B cell (primary cell): ENCODE measurements at regions not wholly inside any gene's neighbourhood (a gene's known extent, or its start where the extent isn't known, plus 50 kb on each side); places are given as distances from the start of the nearest gene placed in this dataset.

Experiments
- ATAC-seq: fragments of 200-7000 bp; cut with Tn5 transposase; one replicate; pipeline ENCODE4 v1.10.0; 2021; ENCODE audit warnings: low read depth, mild to moderate bottlenecking, moderate number of reproducible peaks, moderate library complexity
- CTCF ChIA-PET: fragments of 350-600 bp; sonication (Branson Sonifier 250); formaldehyde crosslinking; loops from one replicate; lab custom pipeline; 2021; ENCODE audit warnings: antibody characterized with exemption, inconsistent platforms; lab: Charles Lee
- POLR2A ChIA-PET: fragments of 350-600 bp; sonication (Branson Sonifier 250); formaldehyde crosslinking; loops from one replicate; lab custom pipeline; 2021; ENCODE audit warnings: antibody characterized with exemption; lab: Charles Lee
- DNase-seq: peaks from one replicate; pipeline ENCODE4 v3.0.0; 2013
- H2AFZ ChIP-seq: 2 replicates; pipeline ENCODE4 v1.6.1; 2012; ENCODE audit warnings: mild to moderate bottlenecking, low read depth, low read length; ENCODE audit not compliant: insufficient read depth, poor library complexity, severe bottlenecking
- H3K27ac ChIP-seq, 2 donors: 1 replicate in 1 of 2; 2 replicates in 1 of 2; pipeline ENCODE4 v1.5.1; 2012 to 2013; ENCODE audit warnings: low read length in 2 of 2, mild to moderate bottlenecking in 2 of 2, moderate library complexity in 1 of 2
- H3K27me3 ChIP-seq, 4 experiments: fragments of 200-600 bp in 1 of 4; sonication (generic) in 1 of 4; replicated peaks in 1 of 4; 1 replicate in 2 of 4; 2 replicates in 2 of 4; pipeline versions ENCODE4 v1.6.1 to v1.7.0; 2013 to 2016; ENCODE audit warnings: low read length in 3 of 4, mild to moderate bottlenecking in 2 of 4, mixed read lengths in 1 of 4, moderate library complexity in 1 of 4; ENCODE audit not compliant: insufficient read depth in 4 of 4, control insufficient read depth in 3 of 4; ENCODE audit errors: control extremely low read depth in 1 of 4
- H3K36me3 ChIP-seq, 2 experiments: replicated peaks in 1 of 2; 1 replicate in 1 of 2; 2 replicates in 1 of 2; pipeline versions ENCODE4 v1.6.1 to v1.7.1; 2013; ENCODE audit warnings: low read length in 1 of 2; ENCODE audit not compliant: insufficient read depth in 2 of 2, control insufficient read depth in 1 of 2; ENCODE audit errors: control extremely low read depth in 1 of 2, extremely low read depth in 1 of 2
- H3K4me1 ChIP-seq, 2 donors: fragments of 200-600 bp in 1 of 2; sonication (generic) in 1 of 2; 1 replicate in 1 of 2; 2 replicates in 1 of 2; pipeline versions ENCODE4 v1.5.1 to v1.6.1; 2013 to 2017; ENCODE audit warnings: low read length in 2 of 2; ENCODE audit not compliant: control insufficient read depth in 2 of 2, insufficient read depth in 2 of 2
- H3K4me2 ChIP-seq: replicated peaks from 2 replicates; pipeline ENCODE3; 2012; ENCODE audit warnings: mild to moderate bottlenecking, low read depth, low read length; ENCODE audit not compliant: poor library complexity, severe bottlenecking
- H3K4me3 ChIP-seq, 5 experiments: fragments of 200-600 bp in 1 of 5; sonication (generic) in 1 of 5; 1 replicate in 3 of 5; 2 replicates in 2 of 5; pipeline versions ENCODE4 v1.5.1 to v1.7.0; 2011 to 2016; ENCODE audit warnings: low read length in 4 of 5, mild to moderate bottlenecking in 4 of 5, low read depth in 2 of 5, control low read depth in 1 of 5, moderate library complexity in 1 of 5; ENCODE audit not compliant: insufficient read depth in 1 of 5; ENCODE audit errors: control extremely low read depth in 1 of 5, extremely low read depth in 1 of 5
- H3K79me2 ChIP-seq: fragments of 200-600 bp; sonication (generic); one replicate; pipeline ENCODE4 v1.6.0; 2016; ENCODE audit warnings: low read length; ENCODE audit not compliant: control insufficient read depth, insufficient read depth
- H3K9ac ChIP-seq: fragments of 200-600 bp; sonication (generic); 2 replicates; pipeline ENCODE4 v1.6.1; 2017; ENCODE audit warnings: mild to moderate bottlenecking, low read length, moderate library complexity
- H3K9me3 ChIP-seq, 3 donors: one replicate each; pipeline versions ENCODE4 v1.6.1 to v1.7.1; 2013; ENCODE audit warnings: low read length in 2 of 3; ENCODE audit not compliant: control insufficient read depth in 2 of 3, insufficient read depth in 1 of 3; ENCODE audit errors: control extremely low read depth in 1 of 3
- H4K20me1 ChIP-seq: 2 replicates; pipeline ENCODE4 v1.6.0; 2012; ENCODE audit warnings: mild to moderate bottlenecking, low read length; ENCODE audit not compliant: insufficient read depth, control insufficient read depth, poor library complexity, severe bottlenecking
- H3K27ac Mint-ChIP-seq: one replicate; pipeline ENCODE4 v1.8.0; 2021; ENCODE audit warnings: mixed read lengths
- H3K27me3 Mint-ChIP-seq: one replicate; pipeline ENCODE4 v1.8.0; 2021; ENCODE audit warnings: mixed read lengths
- H3K4me1 Mint-ChIP-seq: one replicate; pipeline ENCODE4 v1.8.0; 2021; ENCODE audit warnings: mixed read lengths
- H3K4me3 Mint-ChIP-seq: one replicate; pipeline ENCODE4 v1.8.0; 2021; ENCODE audit warnings: mixed read lengths
- H3K9me3 Mint-ChIP-seq: one replicate; pipeline ENCODE4 v1.8.0; 2022; ENCODE audit warnings: mixed read lengths; ENCODE audit not compliant: insufficient read depth
- CTCF ChIP-seq: fragments of 200-600 bp; IDR thresholded peaks from one replicate; pipeline ENCODE4 v1.8.0; 2022; ENCODE audit warnings: antibody characterized with exemption, mild to moderate bottlenecking
- EZH2 ChIP-seq: IDR thresholded peaks from 2 replicates; pipeline ENCODE4 v1.6.1; 2012; ENCODE audit warnings: borderline replicate concordance, low read depth, mild to moderate bottlenecking, moderate library complexity, low read length; ENCODE audit not compliant: insufficient read depth, poor library complexity, severe bottlenecking
- WGBS: methylation state at CpG from one replicate; pipeline ENCODE4 v1.1.5; 2013; ENCODE audit warnings: missing lambda C conversion rate; ENCODE audit not compliant: insufficient coverage; 5-methylcytosine and 5-hydroxymethylcytosine counted together
- intact Hi-C: fragments of 100-400 bp; cut with micrococcal nuclease; formaldehyde crosslinking; loops from one replicate; pipeline ENCODE4 v1.10.0; 2022

- ATAC-seq: no peak
- Histone ChIP-seq H3K9ac (no peak overlapping the region), H4K20me1 (no peaks in the 10 kb centered on the region), H3K27me3 (no peaks in the 10 kb centered on the region), H3K36me3 (no peaks in the 10 kb centered on the region), H3K4me3 (no peak overlapping the region), H3K9me3 (no peaks in the 10 kb centered on the region), H3K4me1 (peaks cover 10 to 11% of the 10 kb centered on the region in 2 donors), H2AFZ (no peak overlapping the region), H3K27ac (no peak overlapping the region), H3K79me2 (no peaks in the 10 kb centered on the region), H3K4me2 (no peak overlapping the region)
- intact Hi-C loops: no loop called here
- Mint-ChIP-seq H3K4me3 (no peak overlapping the region), H3K27me3 (no peaks in the 10 kb centered on the region), H3K27ac (no peak overlapping the region), H3K9me3 (no peaks in the 10 kb centered on the region), H3K4me1 (peaks cover 11% of the 10 kb centered on the region)
- CTCF ChIA-PET: no interaction called here
- WGBS: no CpG with 5 or more reads among the region's 2 CpGs
- no peak for DNase-seq
- TF ChIP-seq EZH2 (no peak), CTCF (no peak)
- POLR2A ChIA-PET: no interaction called here
These were observed 311.2 kb downstream of the DUSP6 start for GRCh38 chr12:89041078-89041477.

GRCh38 chr12:89040146-89040964, 311.9 kb downstream of the DUSP6 start:
- DNase-seq: peak; percentile 53
- Histone ChIP-seq H3K4me1 (peaks cover 10 to 11% of the 10 kb centered on the region in 2 donors), H3K9me3 (no peaks in the 10 kb centered on the region), H3K4me3 (no peak overlapping the region), H4K20me1 (no peaks in the 10 kb centered on the region), H3K79me2 (no peaks in the 10 kb centered on the region), H2AFZ (peak overlapping the region; percentile 7), H3K27ac (no peak overlapping the region), H3K27me3 (no peaks in the 10 kb centered on the region), H3K36me3 (no peaks in the 10 kb centered on the region), H3K4me2 (peak overlapping the region; percentile 7), H3K9ac (no peak overlapping the region)
- intact Hi-C loops: no loop called here
- POLR2A ChIA-PET: interaction anchor here (0.6 kb wide), 1 partner anchor 621 kb away, joined by 5 read pairs; no protein-coding TSS in a partner anchor
- peaks cover 3% of the 10 kb centered on the region for H3K27me3 Mint-ChIP-seq
- WGBS: 23% methylated on average over 9 of the region's 10 CpGs
- H3K4me3 Mint-ChIP-seq: no peak overlapping the region
- H3K27ac Mint-ChIP-seq: no peak overlapping the region
- no peak for TF ChIP-seq CTCF
- TF ChIP-seq EZH2: no peak
- peak; percentile 65 for ATAC-seq
- CTCF ChIA-PET: interaction anchor here (1.0 to 2.9 kb wide), 2 partner anchors 21 to 421 kb away, joined by 5 to 9 read pairs; no protein-coding TSS in a partner anchor
- H3K9me3 Mint-ChIP-seq: no peaks in the 10 kb centered on the region
- H3K4me1 Mint-ChIP-seq: peaks cover 11% of the 10 kb centered on the region
